Adipocyte (in vitro differentiated cells): ENCODE measurements at regions not wholly inside any gene's neighbourhood (a gene's known extent, or its start where the extent isn't known, plus 50 kb on each side); places are given as distances from the start of the nearest gene placed in this dataset.
"Not testable (repeated sequence)": the region's sequence is repeated elsewhere in the genome, so short reads cannot be mapped to it uniquely, and the experiment has no call there.

ENCODE experiments used
- DNase-seq: peaks from one replicate; pipeline ENCODE4 v3.0.0-alpha.2; 2015; ENCODE audit warnings: low read depth
- H3K27me3 ChIP-seq: replicated peaks from 2 replicates; pipeline ENCODE4 v1.7.0; 2013; ENCODE audit warnings: mild to moderate bottlenecking, low read length, moderate library complexity; ENCODE audit not compliant: control insufficient read depth, insufficient read depth
- H3K36me3 ChIP-seq: 2 replicates; pipeline ENCODE4 v1.7.0; 2013; ENCODE audit warnings: low read length, mild to moderate bottlenecking, moderate library complexity; ENCODE audit not compliant: control insufficient read depth, insufficient read depth, severe bottlenecking
- H3K4me1 ChIP-seq: 2 replicates; pipeline ENCODE4 v1.7.0; 2013; ENCODE audit warnings: mild to moderate bottlenecking, low read length, moderate library complexity; ENCODE audit not compliant: control insufficient read depth, insufficient read depth
- H3K4me3 ChIP-seq: 2 replicates; pipeline ENCODE4 v1.7.0; 2013; ENCODE audit warnings: mild to moderate bottlenecking, low read length, moderate library complexity
- H3K9ac ChIP-seq: 2 replicates; pipeline ENCODE4 v1.7.0; 2013; ENCODE audit warnings: mild to moderate bottlenecking, low read length, moderate library complexity
- H3K9me3 ChIP-seq: 2 replicates; pipeline ENCODE4 v1.7.0; 2013; ENCODE audit warnings: mild to moderate bottlenecking, low read length, moderate library complexity; ENCODE audit not compliant: control insufficient read depth

DNA sequence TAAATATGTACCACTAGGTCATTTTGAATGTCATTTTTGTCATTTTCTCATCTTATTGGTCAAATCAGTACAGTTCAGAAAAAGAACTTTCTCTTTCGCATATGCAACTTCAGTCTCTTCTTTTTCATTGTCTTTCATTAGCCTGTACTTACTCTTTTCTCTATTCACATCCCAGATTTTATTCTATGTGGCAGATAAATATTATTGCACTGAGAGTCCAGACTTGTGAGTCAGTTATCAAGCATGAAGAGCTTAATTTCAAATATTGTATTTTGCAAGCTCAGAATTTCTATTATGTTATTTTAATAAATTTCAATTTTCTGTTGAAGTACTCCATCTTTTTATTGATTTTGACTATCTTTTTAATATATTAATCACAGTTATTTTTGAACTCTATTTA, 105.2 kb upstream of the PALMD start:
- Histone ChIP-seq H3K4me3 (no peak overlapping the region), H3K27me3 (no peaks in the 10 kb centered on the region), H3K4me1 (peaks cover 7% of the 10 kb centered on the region), H3K36me3 (no peaks in the 10 kb centered on the region), H3K9me3 (no peaks in the 10 kb centered on the region), H3K9ac (no peak overlapping the region)
- no peak for DNase-seq

DNA sequence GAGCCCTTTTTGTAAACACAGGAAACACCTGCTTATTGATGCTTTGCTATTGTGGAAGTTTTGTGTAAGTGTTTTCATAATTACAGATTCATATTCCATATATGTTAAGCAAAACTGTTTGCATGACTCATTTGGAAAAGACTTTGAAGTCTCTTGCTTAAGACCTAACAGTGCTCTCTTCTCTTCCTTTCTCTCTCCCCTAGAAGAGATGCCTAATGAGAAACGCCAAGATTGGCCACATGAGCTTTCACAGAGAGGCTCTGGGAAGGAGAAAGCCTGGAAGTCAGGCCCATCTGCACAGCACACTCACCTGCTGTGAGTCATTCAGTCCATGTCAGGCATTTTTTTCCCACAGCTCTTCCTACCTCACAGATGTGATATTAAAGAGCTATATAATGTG, 101.6 kb upstream of the PALMD start:
- peak; percentile 59 for DNase-seq
- Histone ChIP-seq H3K9me3 (no peaks in the 10 kb centered on the region), H3K36me3 (no peaks in the 10 kb centered on the region), H3K27me3 (no peaks in the 10 kb centered on the region), H3K4me1 (peaks cover 17% of the 10 kb centered on the region), H3K4me3 (no peak overlapping the region), H3K9ac (no peak overlapping the region)

DNA sequence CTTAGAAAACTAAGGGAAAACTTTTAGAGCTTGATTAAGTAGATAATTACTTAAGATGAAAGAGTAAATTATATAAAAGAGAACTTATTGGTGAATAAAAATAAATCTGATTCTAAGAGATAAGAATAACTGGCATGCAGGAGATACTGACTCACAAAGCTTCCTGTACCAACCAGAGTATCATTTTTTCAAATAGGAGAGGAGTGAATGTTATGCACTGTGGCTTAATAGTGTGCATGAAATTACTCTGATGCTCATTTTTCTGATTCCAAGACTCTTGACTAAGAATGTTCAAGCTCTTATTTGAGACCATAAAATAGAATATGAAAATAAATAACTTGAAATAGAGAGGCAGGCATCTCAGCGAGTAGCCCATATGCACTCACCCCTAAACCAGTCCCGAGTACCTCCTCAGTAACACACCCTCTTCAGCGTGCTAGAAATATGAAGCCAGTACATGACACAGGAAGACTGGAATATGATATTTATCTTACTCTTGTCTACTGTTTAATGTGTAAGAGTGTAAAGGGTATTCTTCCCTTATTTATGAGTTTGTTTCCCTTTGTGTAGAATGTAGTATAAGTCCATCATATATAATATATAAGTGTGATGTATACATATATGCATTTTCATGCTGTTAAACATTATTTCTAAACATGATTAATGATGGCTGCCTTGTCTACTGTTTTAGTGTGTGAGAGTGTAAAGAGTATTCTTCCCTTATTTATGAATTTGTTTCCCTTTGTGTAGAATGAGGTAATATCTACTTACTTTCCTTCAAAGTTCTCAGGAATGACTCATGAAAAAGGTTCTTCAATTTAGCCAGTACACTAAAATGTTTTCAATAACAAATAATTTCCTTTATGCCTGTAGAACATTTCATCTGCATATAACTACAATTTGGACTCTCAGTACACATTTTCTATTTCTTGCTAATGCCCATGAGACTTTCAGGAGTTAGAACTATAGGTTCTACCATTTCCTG, 99.2 kb upstream of the PALMD start:
- Histone ChIP-seq H3K9ac (no peak overlapping the region), H3K4me3 (no peak overlapping the region), H3K27me3 (no peaks in the 10 kb centered on the region), H3K9me3 (no peaks in the 10 kb centered on the region), H3K36me3 (no peaks in the 10 kb centered on the region), H3K4me1 (peaks cover 17% of the 10 kb centered on the region)
- peak; percentile 42 for DNase-seq

DNA sequence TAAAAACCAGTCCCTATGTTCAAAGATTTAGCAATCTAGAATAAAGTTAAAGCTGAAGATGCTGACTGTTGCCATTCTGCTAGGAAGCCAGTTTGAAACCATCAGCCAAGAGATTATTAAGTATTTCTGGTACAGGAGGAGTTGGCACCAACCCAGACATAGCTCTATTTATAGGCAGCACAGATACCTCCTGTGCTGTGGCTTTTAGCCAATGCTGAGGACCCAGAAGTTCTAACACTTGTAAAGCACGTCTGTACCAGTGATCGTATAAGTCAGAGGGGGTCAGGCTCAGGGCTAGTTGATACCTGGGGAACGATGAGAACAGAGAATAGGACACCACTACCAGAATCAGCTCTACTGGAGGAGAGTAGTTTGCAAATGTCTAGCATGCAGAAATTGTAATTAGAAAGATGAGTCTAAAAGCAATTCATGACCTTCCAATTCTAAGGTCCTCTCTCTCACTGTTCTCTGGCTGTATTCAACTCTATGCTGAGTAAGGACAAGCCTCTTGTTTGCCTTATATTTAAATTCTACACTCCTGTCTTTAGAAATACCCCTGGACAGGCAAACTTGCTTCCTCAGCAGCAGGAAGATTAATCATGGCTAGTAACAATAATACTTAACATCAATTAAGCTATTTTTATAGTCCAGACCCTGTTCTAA, 96.8 kb upstream of the PALMD start:
- H3K4me3 ChIP-seq, result no peak overlapping the region

DNA sequence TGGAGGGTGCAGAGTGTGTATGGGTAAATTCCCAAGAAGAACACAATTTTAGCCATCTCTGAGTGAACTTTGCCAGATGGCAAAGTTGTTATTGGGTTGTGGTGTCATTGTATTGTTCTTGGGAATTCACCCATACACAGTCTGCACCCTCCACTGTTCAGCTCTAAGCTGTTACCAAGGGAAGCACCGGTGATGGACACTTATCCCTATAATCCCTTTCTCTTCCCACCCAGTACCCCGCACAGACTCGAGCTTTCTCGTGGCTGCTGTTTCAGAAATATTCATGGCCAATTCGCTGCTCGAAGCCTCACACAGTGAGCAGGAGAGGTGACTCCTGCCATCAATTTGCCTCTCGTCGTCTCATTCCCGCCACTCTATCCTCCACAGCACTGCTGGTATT, 95.7 kb upstream of the PALMD start:
- no peaks in the 10 kb centered on the region for H3K9me3 ChIP-seq
- H3K4me1 ChIP-seq, result peaks cover 9% of the 10 kb centered on the region
- H3K27me3 ChIP-seq, result no peaks in the 10 kb centered on the region
- no peak overlapping the region for H3K4me3 ChIP-seq
- H3K9ac ChIP-seq, result no peak overlapping the region
- H3K36me3 ChIP-seq, result no peaks in the 10 kb centered on the region
- no peak for DNase-seq

More for the DNA sequence above, 96.8 kb upstream of the PALMD start:
- Histone ChIP-seq H3K4me1 (peaks cover 16% of the 10 kb centered on the region), H3K27me3 (no peaks in the 10 kb centered on the region), H3K9me3 (no peaks in the 10 kb centered on the region), H3K36me3 (no peaks in the 10 kb centered on the region), H3K9ac (no peak overlapping the region)
- no peak for DNase-seq

DNA sequence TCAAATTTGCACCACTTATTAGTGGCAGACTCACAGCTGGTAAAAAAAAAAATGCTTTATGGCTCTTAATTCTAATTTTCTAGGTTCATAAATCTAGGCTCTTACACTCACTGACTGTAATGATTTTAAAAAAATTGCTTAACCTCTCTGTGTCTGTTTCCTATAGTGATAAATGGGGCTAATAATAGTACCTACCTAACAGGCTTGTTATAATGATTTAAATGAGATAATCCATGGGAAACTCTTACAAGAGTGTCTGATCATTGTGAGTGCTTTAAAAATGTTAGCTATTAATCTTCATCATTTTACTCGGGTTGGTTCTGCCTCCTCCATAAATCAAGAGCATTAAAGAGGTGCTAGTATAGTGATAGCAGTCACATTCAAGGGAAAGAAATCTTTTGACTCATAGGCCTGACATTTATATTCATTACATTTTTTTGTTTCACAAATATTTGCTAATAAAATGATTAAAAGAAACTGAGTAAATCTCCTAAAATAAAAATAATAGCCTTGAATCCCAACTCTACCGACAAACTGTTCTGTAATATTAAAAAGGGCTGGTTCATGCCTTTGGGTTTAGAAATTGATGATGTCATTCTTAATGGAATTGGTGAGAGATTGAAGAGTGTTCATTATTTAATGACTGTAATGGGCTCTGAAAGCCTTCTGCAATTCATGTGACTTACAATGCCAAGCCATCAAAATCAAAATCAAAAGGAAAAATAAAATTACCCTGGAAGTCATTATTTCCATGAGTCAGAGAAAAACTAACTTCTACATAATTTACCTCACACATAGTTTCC, 93.9 kb upstream of the PALMD start:
- no peaks in the 10 kb centered on the region for H3K9me3 ChIP-seq
- H3K36me3 ChIP-seq, result no peaks in the 10 kb centered on the region
- H3K27me3 ChIP-seq, result no peaks in the 10 kb centered on the region
- peaks cover 4% of the 10 kb centered on the region for H3K4me1 ChIP-seq
- DNase-seq, result no peak
- no peak overlapping the region for H3K9ac ChIP-seq
- no peak overlapping the region for H3K4me3 ChIP-seq

DNA sequence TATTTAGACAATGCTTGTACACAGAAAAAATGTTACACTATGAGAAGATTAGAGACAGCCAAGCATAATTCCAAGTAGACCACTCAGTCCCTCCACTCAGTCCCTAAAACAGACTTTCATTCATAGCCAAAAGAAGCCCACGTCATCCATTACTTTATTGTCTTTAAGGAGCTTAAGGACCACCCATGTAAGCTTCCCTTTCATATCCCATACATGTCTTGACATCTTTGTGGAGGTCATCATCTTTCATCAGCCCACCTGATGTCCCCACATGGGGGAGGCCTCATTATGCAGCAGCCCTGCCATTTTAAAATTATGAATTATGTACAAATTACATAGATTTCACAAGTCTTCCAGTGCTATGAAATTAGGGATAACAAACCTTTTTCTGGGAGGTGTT, 92.6 kb upstream of the PALMD start:
- Histone ChIP-seq H3K27me3 (no peaks in the 10 kb centered on the region), H3K4me3 (no peak overlapping the region), H3K9ac (no peak overlapping the region), H3K36me3 (no peaks in the 10 kb centered on the region), H3K9me3 (no peaks in the 10 kb centered on the region), H3K4me1 (peaks cover 16% of the 10 kb centered on the region)
- DNase-seq, result no peak

DNA sequence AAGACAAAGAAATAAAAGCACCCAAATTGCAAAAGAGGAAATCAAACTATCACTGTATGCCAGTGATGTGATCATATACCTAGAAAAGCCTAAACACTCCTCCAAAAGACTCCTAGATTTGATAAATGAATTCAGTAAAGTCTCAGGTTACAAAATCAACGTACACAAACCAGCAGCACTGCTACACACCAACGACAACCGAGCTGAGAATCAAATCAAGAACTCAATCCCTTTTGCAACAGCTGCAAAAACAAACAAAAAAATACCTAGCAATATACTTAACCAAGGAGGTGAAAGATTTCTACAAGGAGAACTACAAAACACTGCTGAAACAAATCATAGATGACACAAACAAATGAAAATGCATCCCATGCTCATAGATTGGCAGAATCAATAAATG, 92.1 kb upstream of the PALMD start:
- not testable (repeated sequence) for H3K36me3 ChIP-seq, H3K9ac ChIP-seq, H3K27me3 ChIP-seq, H3K4me3 ChIP-seq, H3K9me3 ChIP-seq
- peaks cover 19% of the 10 kb centered on the region for H3K4me1 ChIP-seq
- DNase-seq, result peak; percentile 24

DNA sequence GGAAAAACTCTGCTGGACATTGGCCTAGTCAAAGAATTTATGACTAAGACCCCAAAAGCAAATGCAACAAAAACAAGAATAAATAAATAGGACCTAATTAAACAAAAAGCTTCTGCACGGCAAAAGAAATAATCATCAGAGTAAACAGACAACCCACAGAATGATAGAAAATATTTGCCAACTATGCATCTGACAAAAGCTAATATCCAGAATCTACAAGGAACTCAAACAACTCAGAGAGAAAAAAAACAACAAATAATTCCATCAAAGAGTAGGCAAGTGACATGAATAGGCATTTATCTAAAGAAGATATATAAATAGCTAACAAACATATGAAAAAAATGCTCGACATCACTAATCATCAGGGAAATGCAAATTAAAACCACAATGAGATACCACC, 91.2 kb upstream of the PALMD start:
- no peaks in the 10 kb centered on the region for H3K27me3 ChIP-seq
- H3K36me3 ChIP-seq, result no peaks in the 10 kb centered on the region
- DNase-seq, result no peak
- no peak overlapping the region for H3K9ac ChIP-seq
- peaks cover 17% of the 10 kb centered on the region for H3K4me1 ChIP-seq
- H3K9me3 ChIP-seq, result no peaks in the 10 kb centered on the region
- H3K4me3 ChIP-seq, result no peak overlapping the region

DNA sequence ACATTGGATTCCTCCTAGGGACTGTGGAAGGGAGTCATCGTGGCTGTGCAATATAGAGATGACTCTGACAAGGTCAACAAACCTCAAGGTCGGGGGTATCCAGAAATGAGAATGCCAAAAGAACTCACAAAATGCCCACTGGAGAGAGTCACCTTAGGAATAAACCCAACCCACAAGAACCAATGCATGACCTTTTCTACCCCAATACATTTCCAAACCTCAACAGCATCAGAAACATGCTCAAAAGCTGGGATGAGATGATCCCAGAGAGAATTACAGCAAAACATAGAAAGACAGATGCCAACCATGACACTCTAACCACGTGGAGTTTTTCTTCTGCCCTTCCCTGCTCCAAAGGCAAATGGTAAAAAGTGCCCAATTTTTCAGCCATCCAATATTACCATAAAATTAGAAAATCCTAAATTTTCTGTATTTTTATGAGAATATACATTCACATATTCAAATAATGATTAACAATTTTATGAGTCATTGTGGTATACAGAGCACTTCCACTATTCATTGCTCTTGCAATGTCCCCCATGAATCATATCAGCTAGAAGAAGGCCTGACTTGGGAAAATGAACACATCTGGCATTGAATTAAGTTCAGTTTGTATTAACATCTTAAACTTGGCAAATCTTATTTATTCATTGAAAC, 88.2 kb upstream of the PALMD start:
- no peaks in the 10 kb centered on the region for H3K9me3 ChIP-seq
- H3K4me3 ChIP-seq, result no peak overlapping the region
- no peak overlapping the region for H3K9ac ChIP-seq
- no peaks in the 10 kb centered on the region for H3K27me3 ChIP-seq
- peaks cover 17% of the 10 kb centered on the region for H3K4me1 ChIP-seq
- peak; percentile 74 for DNase-seq
- H3K36me3 ChIP-seq, result no peaks in the 10 kb centered on the region
